ENCODE measurements at regions not wholly inside any gene's neighbourhood (a gene's known extent, or its start where the extent isn't known, plus 50 kb on each side); places are given as distances from the start of the nearest gene placed in this dataset.

DNA sequence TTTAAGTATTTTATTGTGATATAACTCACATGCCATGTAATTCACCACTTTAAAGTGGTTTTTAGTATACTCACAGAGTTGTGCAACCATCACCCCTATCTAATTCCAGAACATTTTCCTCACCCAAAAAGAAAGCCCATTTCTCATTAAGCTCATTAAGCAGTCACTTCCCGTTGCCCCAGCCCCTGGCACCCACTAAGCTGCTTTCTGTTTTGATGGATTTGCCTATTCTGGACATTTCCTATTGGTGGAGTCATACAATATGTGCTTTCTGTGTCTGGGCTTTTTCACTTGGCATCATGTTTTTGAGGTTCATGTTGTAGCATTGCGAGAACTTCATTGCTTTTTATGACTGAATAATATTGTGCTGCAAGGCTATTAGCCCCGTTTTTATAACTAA, 66.0 kb downstream of the ARL6IP4 start:
- TF ChIP-seq, protein P1, sequence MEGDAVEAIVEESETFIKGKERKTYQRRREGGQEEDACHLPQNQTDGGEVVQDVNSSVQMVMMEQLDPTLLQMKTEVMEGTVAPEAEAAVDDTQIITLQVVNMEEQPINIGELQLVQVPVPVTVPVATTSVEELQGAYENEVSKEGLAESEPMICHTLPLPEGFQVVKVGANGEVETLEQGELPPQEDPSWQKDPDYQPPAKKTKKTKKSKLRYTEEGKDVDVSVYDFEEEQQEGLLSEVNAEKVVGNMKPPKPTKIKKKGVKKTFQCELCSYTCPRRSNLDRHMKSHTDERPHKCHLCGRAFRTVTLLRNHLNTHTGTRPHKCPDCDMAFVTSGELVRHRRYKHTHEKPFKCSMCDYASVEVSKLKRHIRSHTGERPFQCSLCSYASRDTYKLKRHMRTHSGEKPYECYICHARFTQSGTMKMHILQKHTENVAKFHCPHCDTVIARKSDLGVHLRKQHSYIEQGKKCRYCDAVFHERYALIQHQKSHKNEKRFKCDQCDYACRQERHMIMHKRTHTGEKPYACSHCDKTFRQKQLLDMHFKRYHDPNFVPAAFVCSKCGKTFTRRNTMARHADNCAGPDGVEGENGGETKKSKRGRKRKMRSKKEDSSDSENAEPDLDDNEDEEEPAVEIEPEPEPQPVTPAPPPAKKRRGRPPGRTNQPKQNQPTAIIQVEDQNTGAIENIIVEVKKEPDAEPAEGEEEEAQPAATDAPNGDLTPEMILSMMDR (IDR thresholded peaks at IDR 0.05) = no peak
- Histone ChIP-seq H3K4me3 (no peak overlapping the region), H3K4me1 (peaks cover 0 to 21% (median 12%) of the 10 kb centered on the region in 4 donors), H3K9me3 (no peaks in the 10 kb centered on the region), H3K27ac (no peak overlapping the region), H3K27me3 (no peaks in the 10 kb centered on the region), H3K36me3 (no peaks in the 10 kb centered on the region)
- intact Hi-C loops (cut with DNase I; ENCODE audit: low total_unique reads) = no loop called here
- no peak for DNase-seq

DNA sequence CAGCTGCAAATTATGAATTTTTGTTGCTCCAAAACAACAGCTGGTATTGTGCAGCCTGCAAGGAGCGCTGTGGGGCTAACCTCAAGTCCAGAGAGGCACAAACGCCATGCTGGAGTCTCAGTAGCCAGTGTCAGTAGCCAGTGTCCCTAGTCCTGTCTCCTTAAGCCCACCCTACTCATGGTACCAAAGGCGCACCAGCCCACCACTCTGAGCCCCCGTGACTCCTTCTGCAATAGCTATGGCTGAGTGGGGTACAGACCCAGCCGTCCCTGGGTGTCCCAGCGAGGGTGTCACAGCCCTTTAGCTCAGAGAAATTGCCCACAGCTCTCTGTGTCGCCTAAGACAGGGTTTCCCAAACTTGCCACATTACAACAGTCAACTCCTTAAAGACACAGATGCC, 65.2 kb downstream of the ARL6IP4 start:
- Histone ChIP-seq H3K9me3 (no peaks in the 10 kb centered on the region), H3K36me3 (no peaks in the 10 kb centered on the region), H3K27me3 (no peaks in the 10 kb centered on the region), H3K4me3 (no peak overlapping the region), H3K4me1 (peaks cover 0 to 21% (median 12%) of the 10 kb centered on the region in 4 donors), H3K27ac (no peak overlapping the region)
- DNase-seq = no peak
- TF ChIP-seq, protein P1 (IDR thresholded peaks at IDR 0.05) = no peak
- intact Hi-C loops (cut with DNase I; ENCODE audit: low total_unique reads) = no loop called here

DNA sequence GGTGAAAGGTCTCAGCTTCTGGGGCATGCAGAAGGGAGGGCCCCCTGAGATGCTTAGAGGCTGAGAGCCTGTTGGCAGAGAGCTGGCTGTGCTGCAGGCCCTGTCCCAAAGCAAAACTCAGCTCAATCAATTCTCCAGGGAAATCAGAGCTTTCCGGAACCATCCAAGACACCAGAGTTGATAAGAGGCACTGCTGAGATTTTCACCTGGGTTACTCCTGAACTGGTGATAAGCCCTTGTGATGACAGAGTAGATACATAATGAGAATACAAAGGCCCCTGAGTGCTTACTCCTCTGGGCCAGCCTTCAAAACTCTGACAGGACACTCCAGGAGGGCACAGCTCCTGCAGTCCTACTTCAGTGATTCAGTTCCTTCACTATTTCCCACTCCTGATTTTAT, 63.9 kb downstream of the ARL6IP4 start:
- Histone ChIP-seq H3K4me1 (peaks cover 0 to 14% (median 12%) of the 10 kb centered on the region in 4 donors), H3K27me3 (no peaks in the 10 kb centered on the region), H3K4me3 (no peak overlapping the region), H3K9me3 (no peaks in the 10 kb centered on the region), H3K27ac (peak overlapping the region; percentile 56 to 62), H3K36me3 (no peaks in the 10 kb centered on the region)
- intact Hi-C loops (cut with DNase I; ENCODE audit: low total_unique reads) = no loop called here
- no peak for DNase-seq
- TF ChIP-seq, protein P1 (IDR thresholded peaks at IDR 0.05) = no peak

DNA sequence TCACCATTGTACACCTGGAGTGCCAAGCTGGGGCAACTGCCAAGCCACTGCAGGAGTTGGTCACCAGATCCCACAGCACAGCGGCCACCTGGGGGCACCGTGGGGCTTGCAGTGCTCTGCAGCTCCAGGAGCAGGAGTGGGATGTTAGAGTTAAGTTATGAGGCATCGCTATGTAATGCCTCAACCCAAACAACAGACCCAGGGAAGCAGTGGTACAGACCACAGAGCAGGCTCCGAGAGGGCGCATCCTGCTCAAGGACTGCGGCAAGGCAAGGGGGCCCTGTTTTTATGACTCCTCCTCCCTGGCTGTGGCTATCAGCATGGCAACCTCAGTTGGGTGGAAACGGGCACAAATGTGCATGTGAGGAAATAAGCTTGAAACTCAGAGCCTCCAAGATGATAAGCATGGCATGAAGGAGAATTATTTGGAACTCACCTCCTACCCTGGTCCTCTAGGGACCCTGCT, 63.1 kb downstream of the ARL6IP4 start:
- H3K27ac ChIP-seq = peak overlapping the region; percentile 56 to 62
- intact Hi-C loops (cut with DNase I; ENCODE audit: low total_unique reads) = loop anchor here (2.0 kb wide), 2 partner anchors 107 to 189 kb away; partner anchors contain the start of genes MPHOSPH9, MTRFR and PITPNM2
- H3K4me1 ChIP-seq = peaks cover 0 to 14% (median 12%) of the 10 kb centered on the region in 4 donors
- no peaks in the 10 kb centered on the region for H3K27me3 ChIP-seq
- H3K4me3 ChIP-seq = no peak overlapping the region
- TF ChIP-seq, protein P1 (IDR thresholded peaks at IDR 0.05) = peak; percentile 78 to 86
- DNase-seq = peak; percentile 79 to 92
- no peaks in the 10 kb centered on the region for H3K36me3 ChIP-seq
- H3K9me3 ChIP-seq = no peaks in the 10 kb centered on the region

DNA sequence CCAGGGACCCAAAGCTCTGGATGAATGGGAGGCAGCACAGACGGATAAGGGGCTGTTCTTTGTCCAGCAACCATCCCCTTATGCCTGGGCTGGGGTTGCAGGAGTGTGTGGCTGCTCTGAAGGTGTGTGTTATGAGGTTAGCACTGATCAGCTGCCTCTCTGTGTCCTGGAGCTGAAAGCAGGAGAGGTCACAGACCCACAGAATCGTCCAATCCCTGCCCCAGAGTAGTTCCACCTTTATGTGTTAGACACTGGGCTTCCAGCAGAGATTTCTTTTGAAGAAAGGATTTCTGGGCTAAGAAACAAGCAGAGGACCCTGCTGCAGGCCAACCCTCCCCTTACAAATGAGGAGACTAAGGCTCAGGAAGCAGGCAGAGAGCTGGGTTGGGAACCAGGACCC, 62.4 kb downstream of the ARL6IP4 start:
- Histone ChIP-seq H3K4me3 (no peak overlapping the region), H3K36me3 (no peaks in the 10 kb centered on the region), H3K9me3 (no peaks in the 10 kb centered on the region), H3K27me3 (no peaks in the 10 kb centered on the region), H3K4me1 (peaks cover 0 to 14% (median 12%) of the 10 kb centered on the region in 4 donors), H3K27ac (no peak overlapping the region)
- TF ChIP-seq, protein P1 (IDR thresholded peaks at IDR 0.05) = no peak
- no peak for DNase-seq
- intact Hi-C loops (cut with DNase I; ENCODE audit: low total_unique reads) = loop anchor here (2.0 kb wide), 2 partner anchors 108 to 190 kb away; partner anchors contain the start of genes MPHOSPH9, MTRFR and PITPNM2

Measured in tibial artery (tissue), 4 donors.